Progenitor cell of endocrine pancreas (in vitro differentiated cells): ENCODE measurements at regions not wholly inside any gene's neighbourhood (a gene's known extent, or its start where the extent isn't known, plus 50 kb on each side); places are given as distances from the start of the nearest gene placed in this dataset.

Experiments used
- DNase-seq: peaks from one replicate; pipeline ENCODE4 v3.0.0; 2021; ENCODE audit warnings: low spot score; ENCODE audit not compliant: unreplicated experiment
- H3K27ac Mint-ChIP-seq: 2 replicates; pipeline ENCODE4 v1.8.0; 2021; ENCODE audit warnings: mild to moderate bottlenecking, moderate library complexity, mixed read lengths
- H3K27me3 Mint-ChIP-seq: 2 replicates; pipeline ENCODE4 v1.8.0; 2021; ENCODE audit warnings: mixed read lengths
- H3K36me3 Mint-ChIP-seq: 2 replicates; pipeline ENCODE4 v1.8.0; 2022; ENCODE audit warnings: mixed read lengths; ENCODE audit not compliant: insufficient read depth
- H3K4me1 Mint-ChIP-seq: 2 replicates; pipeline ENCODE4 v1.8.0; 2021; ENCODE audit warnings: low read depth, mixed read lengths
- H3K4me3 Mint-ChIP-seq: 2 replicates; pipeline ENCODE4 v1.8.0; 2021; ENCODE audit warnings: low read depth, mild to moderate bottlenecking, moderate library complexity, mixed read lengths
- H3K9me3 Mint-ChIP-seq: 2 replicates; pipeline ENCODE4 v1.8.0; 2021; ENCODE audit warnings: low read depth, mixed read lengths
- TF ChIP-seq, protein P1 (sequence below): fragments of 200-600 bp; sonication (generic); IDR thresholded peaks from one replicate; pipeline ENCODE4 v1.5.0; 2021; ENCODE audit warnings: antibody characterized with exemption, mild to moderate bottlenecking; ENCODE audit not compliant: unreplicated experiment

- H3K9me3 Mint-ChIP-seq = peaks cover 6% of the 10 kb centered on the region
- H3K27ac Mint-ChIP-seq = peak overlapping the region; percentile 64
- no peak overlapping the region for H3K4me3 Mint-ChIP-seq
- peaks cover 54% of the 10 kb centered on the region for H3K27me3 Mint-ChIP-seq
- no peak for DNase-seq
- peaks cover 11% of the 10 kb centered on the region for H3K4me1 Mint-ChIP-seq
- TF ChIP-seq, protein P1, sequence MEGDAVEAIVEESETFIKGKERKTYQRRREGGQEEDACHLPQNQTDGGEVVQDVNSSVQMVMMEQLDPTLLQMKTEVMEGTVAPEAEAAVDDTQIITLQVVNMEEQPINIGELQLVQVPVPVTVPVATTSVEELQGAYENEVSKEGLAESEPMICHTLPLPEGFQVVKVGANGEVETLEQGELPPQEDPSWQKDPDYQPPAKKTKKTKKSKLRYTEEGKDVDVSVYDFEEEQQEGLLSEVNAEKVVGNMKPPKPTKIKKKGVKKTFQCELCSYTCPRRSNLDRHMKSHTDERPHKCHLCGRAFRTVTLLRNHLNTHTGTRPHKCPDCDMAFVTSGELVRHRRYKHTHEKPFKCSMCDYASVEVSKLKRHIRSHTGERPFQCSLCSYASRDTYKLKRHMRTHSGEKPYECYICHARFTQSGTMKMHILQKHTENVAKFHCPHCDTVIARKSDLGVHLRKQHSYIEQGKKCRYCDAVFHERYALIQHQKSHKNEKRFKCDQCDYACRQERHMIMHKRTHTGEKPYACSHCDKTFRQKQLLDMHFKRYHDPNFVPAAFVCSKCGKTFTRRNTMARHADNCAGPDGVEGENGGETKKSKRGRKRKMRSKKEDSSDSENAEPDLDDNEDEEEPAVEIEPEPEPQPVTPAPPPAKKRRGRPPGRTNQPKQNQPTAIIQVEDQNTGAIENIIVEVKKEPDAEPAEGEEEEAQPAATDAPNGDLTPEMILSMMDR = peak; percentile 27
- no peaks in the 10 kb centered on the region for H3K36me3 Mint-ChIP-seq
Measured at GRCh38 chr1:47545912-47546483, 108.2 kb downstream of the FOXD2 start.

DNA sequence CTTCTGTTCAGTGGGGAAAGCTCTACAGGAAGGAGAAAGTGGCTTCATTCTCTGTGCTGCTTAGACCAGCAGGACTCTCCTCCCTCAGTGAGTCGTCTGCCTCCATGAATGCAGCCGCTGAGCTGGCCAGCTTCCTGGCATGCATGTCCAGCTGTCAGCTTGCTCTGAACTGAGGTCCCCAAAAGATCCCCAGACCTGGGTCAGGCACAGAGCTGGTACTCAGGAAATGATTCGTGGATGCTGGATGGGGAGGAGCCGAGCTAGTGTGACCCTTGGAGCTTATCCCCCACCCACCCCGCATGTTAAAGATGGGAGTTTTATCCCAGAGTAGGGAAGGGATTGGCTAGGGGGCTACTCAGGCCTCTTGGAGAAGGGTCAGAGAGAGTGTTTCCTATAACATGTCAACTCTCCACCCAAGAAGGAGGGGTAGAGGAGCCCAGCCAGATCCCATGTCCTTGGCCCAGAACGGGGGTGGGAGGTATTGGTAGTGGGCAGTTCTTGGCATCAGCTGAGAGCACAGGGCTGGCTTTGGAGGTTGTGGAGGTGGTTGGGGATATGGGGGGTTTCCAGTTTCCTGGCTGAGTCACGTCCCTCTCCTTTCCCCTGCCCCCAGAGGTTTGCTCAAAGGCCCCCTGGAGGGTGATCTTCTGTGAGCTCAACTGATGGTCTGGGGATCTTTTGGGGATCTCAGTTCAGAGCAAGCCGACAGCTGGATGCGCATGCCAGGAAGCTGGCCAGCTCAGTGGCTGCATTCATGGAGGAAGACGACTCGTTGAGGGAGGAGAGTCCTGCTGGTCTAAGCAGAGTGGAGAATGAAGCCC, 110.1 kb downstream of the FOXD2 start:
- no peak for DNase-seq
- H3K4me1 Mint-ChIP-seq = peaks cover 11% of the 10 kb centered on the region
- TF ChIP-seq, protein P1 = no peak

DNA sequence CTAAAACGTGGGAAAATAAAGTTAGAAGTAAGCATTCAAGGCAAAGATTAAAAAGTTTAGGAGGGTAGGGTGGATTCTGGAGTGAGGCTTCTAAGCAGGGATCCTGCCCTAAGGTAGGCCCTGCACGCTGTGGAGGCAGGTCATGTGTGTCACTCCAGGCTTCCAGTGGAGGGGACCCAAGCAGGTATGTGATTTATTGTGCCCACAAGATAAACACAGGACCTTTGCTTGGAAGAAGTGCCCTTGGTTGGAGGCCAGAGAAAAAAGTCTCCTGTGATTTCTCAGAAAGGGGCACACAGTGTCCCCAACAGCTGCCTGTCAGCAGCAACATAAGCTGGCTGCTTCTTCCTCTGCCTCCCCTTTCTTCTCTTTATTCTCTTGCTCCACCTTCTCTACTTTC, 110.8 kb downstream of the FOXD2 start:
- H3K27ac Mint-ChIP-seq = no peak overlapping the region
- peaks cover 65% of the 10 kb centered on the region for H3K27me3 Mint-ChIP-seq
- peaks cover 11% of the 10 kb centered on the region for H3K4me1 Mint-ChIP-seq
- no peak overlapping the region for H3K4me3 Mint-ChIP-seq
- TF ChIP-seq, protein P1 = no peak
- no peaks in the 10 kb centered on the region for H3K9me3 Mint-ChIP-seq
- no peak for DNase-seq
- H3K36me3 Mint-ChIP-seq = no peaks in the 10 kb centered on the region

More for the DNA sequence above, 110.1 kb downstream of the FOXD2 start:
- Mint-ChIP-seq H3K27me3 (peaks cover 64% of the 10 kb centered on the region), H3K9me3 (no peaks in the 10 kb centered on the region), H3K4me3 (no peak overlapping the region), H3K27ac (no peak overlapping the region), H3K36me3 (no peaks in the 10 kb centered on the region)

- peaks cover 14% of the 10 kb centered on the region for H3K4me1 Mint-ChIP-seq
- TF ChIP-seq, protein P1 = no peak
Measured at GRCh38 chr1:47549532-47549931, 111.7 kb downstream of the FOXD2 start.

GRCh38 chr1:47550929-47551328, 113.1 kb downstream of the FOXD2 start:
- TF ChIP-seq, protein P1 = no peak
- Mint-ChIP-seq H3K4me3 (no peak overlapping the region), H3K36me3 (no peaks in the 10 kb centered on the region), H3K4me1 (peaks cover 20% of the 10 kb centered on the region), H3K9me3 (no peaks in the 10 kb centered on the region), H3K27me3 (peaks cover 59% of the 10 kb centered on the region), H3K27ac (no peak overlapping the region)
- no peak for DNase-seq

More at GRCh38 chr1:47549532-47549931, 111.7 kb downstream of the FOXD2 start:
- DNase-seq = no peak
- Mint-ChIP-seq H3K36me3 (no peaks in the 10 kb centered on the region), H3K9me3 (no peaks in the 10 kb centered on the region), H3K27ac (no peak overlapping the region), H3K4me3 (no peak overlapping the region), H3K27me3 (peaks cover 63% of the 10 kb centered on the region)
